Kidney epithelial cell (primary cell): ENCODE measurements at regions not wholly inside any gene's neighbourhood (a gene's known extent, or its start where the extent isn't known, plus 50 kb on each side); places are given as distances from the start of the nearest gene placed in this dataset.

Experiments used
- DNase-seq: peaks from one replicate; pipeline ENCODE4 v3.0.0-alpha.2; 2010; ENCODE audit warnings: low read depth
- H3K27me3 ChIP-seq: 2 replicates; pipeline ENCODE4 v1.6.0; 2011; ENCODE audit warnings: low read length; ENCODE audit not compliant: control insufficient read depth, insufficient read depth
- H3K36me3 ChIP-seq: 2 replicates; pipeline ENCODE4 v1.5.1; 2011; ENCODE audit warnings: low read length; ENCODE audit not compliant: control insufficient read depth, insufficient read depth
- H3K4me3 ChIP-seq: 2 replicates; pipeline ENCODE4 v1.5.1; 2011; ENCODE audit warnings: low read depth, mild to moderate bottlenecking, control low read depth, low read length
- TF ChIP-seq, protein P1 (sequence below): IDR thresholded peaks from 2 replicates; pipeline ENCODE4 v1.5.1; 2011; ENCODE audit warnings: mild to moderate bottlenecking, moderate library complexity, low read length, control low read depth, inconsistent platforms; ENCODE audit not compliant: insufficient read depth, poor library complexity, severe bottlenecking

GRCh38 chr11:134901955-134902918, 490.2 kb upstream of the B3GAT1 start:
- DNase-seq = no peak
- TF ChIP-seq, protein P1, sequence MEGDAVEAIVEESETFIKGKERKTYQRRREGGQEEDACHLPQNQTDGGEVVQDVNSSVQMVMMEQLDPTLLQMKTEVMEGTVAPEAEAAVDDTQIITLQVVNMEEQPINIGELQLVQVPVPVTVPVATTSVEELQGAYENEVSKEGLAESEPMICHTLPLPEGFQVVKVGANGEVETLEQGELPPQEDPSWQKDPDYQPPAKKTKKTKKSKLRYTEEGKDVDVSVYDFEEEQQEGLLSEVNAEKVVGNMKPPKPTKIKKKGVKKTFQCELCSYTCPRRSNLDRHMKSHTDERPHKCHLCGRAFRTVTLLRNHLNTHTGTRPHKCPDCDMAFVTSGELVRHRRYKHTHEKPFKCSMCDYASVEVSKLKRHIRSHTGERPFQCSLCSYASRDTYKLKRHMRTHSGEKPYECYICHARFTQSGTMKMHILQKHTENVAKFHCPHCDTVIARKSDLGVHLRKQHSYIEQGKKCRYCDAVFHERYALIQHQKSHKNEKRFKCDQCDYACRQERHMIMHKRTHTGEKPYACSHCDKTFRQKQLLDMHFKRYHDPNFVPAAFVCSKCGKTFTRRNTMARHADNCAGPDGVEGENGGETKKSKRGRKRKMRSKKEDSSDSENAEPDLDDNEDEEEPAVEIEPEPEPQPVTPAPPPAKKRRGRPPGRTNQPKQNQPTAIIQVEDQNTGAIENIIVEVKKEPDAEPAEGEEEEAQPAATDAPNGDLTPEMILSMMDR = no peak
- Histone ChIP-seq H3K36me3 (no peaks in the 10 kb centered on the region), H3K27me3 (no peaks in the 10 kb centered on the region), H3K4me3 (no peak overlapping the region)

- DNase-seq = no peak
- TF ChIP-seq, protein P1 = no peak
- H3K27me3 ChIP-seq = no peaks in the 10 kb centered on the region
- no peaks in the 10 kb centered on the region for H3K36me3 ChIP-seq
- no peak overlapping the region for H3K4me3 ChIP-seq
These were observed 489.5 kb upstream of the B3GAT1 start for GRCh38 chr11:134901542-134901941.

GRCh38 chr11:134893810-134894685, 482.0 kb upstream of the B3GAT1 start:
- no peak overlapping the region for H3K4me3 ChIP-seq
- no peaks in the 10 kb centered on the region for H3K36me3 ChIP-seq
- no peak for DNase-seq
- H3K27me3 ChIP-seq = no peaks in the 10 kb centered on the region
- TF ChIP-seq, protein P1 = no peak

GRCh38 chr11:134890446-134890845, 478.4 kb upstream of the B3GAT1 start:
- TF ChIP-seq, protein P1 = no peak
- no peak for DNase-seq
- H3K27me3 ChIP-seq = no peaks in the 10 kb centered on the region
- no peak overlapping the region for H3K4me3 ChIP-seq
- H3K36me3 ChIP-seq = no peaks in the 10 kb centered on the region

DNA sequence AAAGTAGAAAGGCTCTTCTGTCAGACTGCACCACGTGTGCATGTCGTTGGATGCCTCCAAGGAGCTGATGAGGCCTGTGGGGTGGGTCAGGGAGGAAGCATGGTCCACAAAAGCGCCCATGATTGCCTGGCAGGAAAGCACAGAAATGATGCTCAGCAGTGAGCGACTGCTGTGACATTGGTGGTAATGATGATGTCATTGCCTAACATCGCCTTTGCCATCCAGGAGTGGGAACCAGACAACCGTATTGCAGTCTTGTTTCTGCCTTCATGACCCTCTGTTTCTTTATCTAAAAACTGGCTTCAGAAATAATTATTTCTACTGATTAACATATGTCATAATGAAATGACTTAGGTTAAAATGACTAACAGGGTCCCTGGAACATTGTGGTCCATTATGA, 477.8 kb upstream of the B3GAT1 start:
- TF ChIP-seq, protein P1 = no peak
- no peak for DNase-seq
- Histone ChIP-seq H3K27me3 (no peaks in the 10 kb centered on the region), H3K36me3 (no peaks in the 10 kb centered on the region), H3K4me3 (no peak overlapping the region)
